Fibroblast of lung (primary cell): ENCODE measurements at regions not wholly inside any gene's neighbourhood (a gene's known extent, or its start where the extent isn't known, plus 50 kb on each side); places are given as distances from the start of the nearest gene placed in this dataset.

Experiments used
- DNase-seq, 2 donors: peaks; one replicate each; pipeline versions ENCODE4 v3.0.0 to v3.0.0-alpha.2; 2010; ENCODE audit warnings: low read depth in 2 of 2
- H2AFZ ChIP-seq: 2 replicates; pipeline ENCODE4 v1.5.1; 2012; ENCODE audit warnings: low read length, control low read depth, inconsistent platforms
- H3K27ac ChIP-seq: 2 replicates; pipeline ENCODE4 v1.5.1; 2011; ENCODE audit warnings: low read length, control low read depth; ENCODE audit not compliant: insufficient read depth
- H3K27me3 ChIP-seq: 2 replicates; pipeline ENCODE4 v1.5.1; 2011; ENCODE audit warnings: mild to moderate bottlenecking, low read length; ENCODE audit not compliant: control insufficient read depth, insufficient read depth
- H3K36me3 ChIP-seq: 2 replicates; pipeline ENCODE4 v1.5.1; 2011; ENCODE audit warnings: low read length; ENCODE audit not compliant: control insufficient read depth, insufficient read depth
- H3K4me1 ChIP-seq: 2 replicates; pipeline ENCODE4 v1.5.1; 2011; ENCODE audit warnings: low read length; ENCODE audit not compliant: control insufficient read depth, insufficient read depth; ENCODE audit errors: extremely low read depth
- H3K4me2 ChIP-seq: 2 replicates; pipeline ENCODE4 v1.5.1; 2011; ENCODE audit warnings: low read length, control low read depth; ENCODE audit not compliant: insufficient read depth; ENCODE audit errors: extremely low read depth
- H3K4me3 ChIP-seq, 4 experiments: fragments of 200-600 bp in 1 of 4; sonication (generic) in 1 of 4; replicated peaks in 1 of 4; 2 replicates each; pipeline ENCODE4 v1.5.1; 2011 to 2016; ENCODE audit warnings: low read length in 4 of 4, low read depth in 3 of 4, mild to moderate bottlenecking in 3 of 4, control low read depth in 2 of 4, inconsistent platforms in 1 of 4, mixed read lengths in 1 of 4; ENCODE audit not compliant: insufficient read depth in 1 of 4; ENCODE audit errors: control extremely low read depth in 1 of 4
- H3K79me2 ChIP-seq: 2 replicates; pipeline ENCODE4 v1.5.1; 2012; ENCODE audit warnings: mild to moderate bottlenecking, low read length, inconsistent platforms; ENCODE audit not compliant: control insufficient read depth, insufficient read depth
- H3K9ac ChIP-seq: 2 replicates; pipeline ENCODE4 v1.5.1; 2011; ENCODE audit warnings: mild to moderate bottlenecking, low read length, control low read depth; ENCODE audit not compliant: insufficient read depth
- H3K9me3 ChIP-seq: 2 replicates; pipeline ENCODE4 v1.5.1; 2012; ENCODE audit warnings: low read depth, low read length; ENCODE audit not compliant: control insufficient read depth, insufficient read depth
- H4K20me1 ChIP-seq: 2 replicates; pipeline ENCODE4 v1.5.1; 2011; ENCODE audit warnings: low read length; ENCODE audit not compliant: control insufficient read depth, insufficient read depth; ENCODE audit errors: extremely low read depth
- CTCF ChIP-seq, 2 donors: IDR thresholded peaks in 1 of 2; conservative IDR thresholded peaks in 1 of 2; 1 replicate in 1 of 2; 2 replicates in 1 of 2; pipeline ENCODE4 v1.5.1; 2011 to 2012; ENCODE audit warnings: low read length in 2 of 2, control low read depth in 1 of 2, inconsistent platforms in 1 of 2, low read depth in 1 of 2, mild to moderate bottlenecking in 1 of 2
- EZH2 ChIP-seq: IDR thresholded peaks from 2 replicates; pipeline ENCODE4 v1.5.1; 2012; ENCODE audit warnings: low read length, control low read depth, mild to moderate bottlenecking; ENCODE audit errors: missing control alignments

GRCh38 chr15:61421470-61421869, 192.4 kb upstream of the RORA start:
- Histone ChIP-seq H3K27ac (no peak overlapping the region), H3K36me3 (no peaks in the 10 kb centered on the region)

GRCh38 chr15:61420546-61420945, 191.4 kb upstream of the RORA start:
- Histone ChIP-seq H3K36me3 (no peaks in the 10 kb centered on the region), H4K20me1 (no peaks in the 10 kb centered on the region), H3K9ac (no peak overlapping the region), H3K27me3 (no peaks in the 10 kb centered on the region), H2AFZ (no peak overlapping the region), H3K4me3 (no peak overlapping the region), H3K79me2 (no peaks in the 10 kb centered on the region), H3K4me1 (no peaks in the 10 kb centered on the region), H3K27ac (no peak overlapping the region), H3K9me3 (no peaks in the 10 kb centered on the region), H3K4me2 (no peak overlapping the region)
- TF ChIP-seq EZH2 = no peak
- no peak for TF ChIP-seq CTCF (conservative IDR thresholded peaks at IDR 0.05 in 1 of 2, IDR thresholded peaks at IDR 0.05 in 1 of 2; ENCODE audit: low read depth in 1 of 2, low read length in 2 of 2)
- no peak for DNase-seq

More at GRCh38 chr15:61421470-61421869, 192.4 kb upstream of the RORA start:
- H3K79me2 ChIP-seq = no peaks in the 10 kb centered on the region
- no peaks in the 10 kb centered on the region for H3K27me3 ChIP-seq
- H3K4me2 ChIP-seq = no peak overlapping the region
- DNase-seq = no peak
- H3K4me3 ChIP-seq = no peak overlapping the region
- no peak overlapping the region for H3K9ac ChIP-seq
- no peaks in the 10 kb centered on the region for H3K4me1 ChIP-seq
- no peaks in the 10 kb centered on the region for H3K9me3 ChIP-seq
- no peaks in the 10 kb centered on the region for H4K20me1 ChIP-seq
- no peak for TF ChIP-seq EZH2
- TF ChIP-seq CTCF (conservative IDR thresholded peaks at IDR 0.05 in 1 of 2, IDR thresholded peaks at IDR 0.05 in 1 of 2; ENCODE audit: low read depth in 1 of 2, low read length in 2 of 2) = no peak
- no peak overlapping the region for H2AFZ ChIP-seq

GRCh38 chr15:61415617-61416120, 186.6 kb upstream of the RORA start:
- H3K79me2 ChIP-seq = no peaks in the 10 kb centered on the region
- no peaks in the 10 kb centered on the region for H3K4me1 ChIP-seq
- H3K36me3 ChIP-seq = no peaks in the 10 kb centered on the region
- H3K9ac ChIP-seq = no peak overlapping the region
- TF ChIP-seq CTCF (conservative IDR thresholded peaks at IDR 0.05 in 1 of 2, IDR thresholded peaks at IDR 0.05 in 1 of 2; ENCODE audit: low read depth in 1 of 2, low read length in 2 of 2) (no peak), EZH2 (no peak)
- no peaks in the 10 kb centered on the region for H3K9me3 ChIP-seq
- H4K20me1 ChIP-seq = no peaks in the 10 kb centered on the region
- no peak overlapping the region for H2AFZ ChIP-seq
- no peak overlapping the region for H3K27ac ChIP-seq
- DNase-seq = no peak
- H3K4me3 ChIP-seq = no peak overlapping the region
- no peak overlapping the region for H3K4me2 ChIP-seq
- no peaks in the 10 kb centered on the region for H3K27me3 ChIP-seq
